Calu3 (cell line): ENCODE measurements at regions not wholly inside any gene's neighbourhood (a gene's known extent, or its start where the extent isn't known, plus 50 kb on each side); places are given as distances from the start of the nearest gene placed in this dataset.

Source experiments
- BruUV-seq: library from RNA; stranded (reverse); fragments of 400-500 nt; replicated peaks from 2 replicates; lab custom pipeline; 2021; lab: Mats Ljungman, UMichigan
- CTCF ChIA-PET: fragments of 300-600 bp; sonication (Branson Sonifier 250); formaldehyde crosslinking; loops from one replicate; lab custom pipeline; 2022; ENCODE audit warnings: antibody characterized with exemption; lab: Charles Lee
- DNase-seq: peaks from one replicate; pipeline ENCODE4 v3.0.0; 2022
- H3K27ac Mint-ChIP-seq: one replicate; pipeline ENCODE4 v1.8.0; 2022; ENCODE audit warnings: mixed read lengths; ENCODE audit not compliant: unreplicated experiment
- H3K27me3 Mint-ChIP-seq: one replicate; pipeline ENCODE4 v1.8.0; 2022; ENCODE audit warnings: mixed read lengths; ENCODE audit not compliant: unreplicated experiment
- H3K36me3 Mint-ChIP-seq: one replicate; pipeline ENCODE4 v1.8.0; 2022; ENCODE audit warnings: mild to moderate bottlenecking, moderate library complexity, mixed read lengths; ENCODE audit not compliant: insufficient read depth, unreplicated experiment
- H3K4me1 Mint-ChIP-seq: one replicate; pipeline ENCODE4 v1.8.0; 2022; ENCODE audit warnings: mild to moderate bottlenecking, low read depth, mixed read lengths; ENCODE audit not compliant: unreplicated experiment
- H3K4me3 Mint-ChIP-seq: one replicate; pipeline ENCODE4 v1.8.0; 2022; ENCODE audit warnings: mild to moderate bottlenecking, low read depth, moderate library complexity, mixed read lengths; ENCODE audit not compliant: unreplicated experiment
- H3K9me3 Mint-ChIP-seq: one replicate; pipeline ENCODE4 v1.8.0; 2022; ENCODE audit warnings: low read depth, mixed read lengths; ENCODE audit not compliant: unreplicated experiment
- intact Hi-C: fragments of 100-400 bp; cut with micrococcal nuclease; formaldehyde crosslinking; loops from one replicate; pipeline ENCODE4 v1.10.0; 2022; ENCODE audit not compliant: unreplicated experiment
- TF ChIP-seq, protein P1 (sequence below): fragments of 200-600 bp; IDR thresholded peaks from one replicate; pipeline ENCODE4 v1.8.0; 2022; ENCODE audit warnings: antibody characterized with exemption; ENCODE audit not compliant: unreplicated experiment

DNA sequence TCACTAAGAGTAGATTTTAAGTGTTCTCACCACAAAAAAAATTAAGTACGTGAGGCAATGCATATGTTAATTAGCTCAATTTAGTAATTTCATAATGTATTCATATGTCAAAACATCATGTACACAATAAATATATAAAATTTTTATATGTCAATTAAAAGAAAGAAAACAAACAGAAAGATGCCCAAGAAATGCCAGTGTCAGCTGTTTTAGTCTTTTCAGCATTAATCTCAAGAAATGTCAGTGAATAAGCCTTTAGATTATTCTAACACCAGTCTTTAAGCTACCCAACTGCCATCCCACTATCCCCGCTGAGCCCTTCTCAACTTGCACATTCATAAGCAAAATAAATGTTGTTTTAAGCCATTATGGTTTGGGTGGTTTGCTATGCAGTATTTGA is 76.5 kb downstream of the C1D start:
- peaks cover 5% of the 10 kb centered on the region for H3K9me3 Mint-ChIP-seq
- intact Hi-C loops, result no loop called here
- H3K27me3 Mint-ChIP-seq, result peaks cover 33% of the 10 kb centered on the region
- CTCF ChIA-PET, result no interaction called here
- BruUV-seq, result no TSS peak
- H3K4me1 Mint-ChIP-seq, result no peaks in the 10 kb centered on the region
- no peaks in the 10 kb centered on the region for H3K36me3 Mint-ChIP-seq
- TF ChIP-seq, protein P1, sequence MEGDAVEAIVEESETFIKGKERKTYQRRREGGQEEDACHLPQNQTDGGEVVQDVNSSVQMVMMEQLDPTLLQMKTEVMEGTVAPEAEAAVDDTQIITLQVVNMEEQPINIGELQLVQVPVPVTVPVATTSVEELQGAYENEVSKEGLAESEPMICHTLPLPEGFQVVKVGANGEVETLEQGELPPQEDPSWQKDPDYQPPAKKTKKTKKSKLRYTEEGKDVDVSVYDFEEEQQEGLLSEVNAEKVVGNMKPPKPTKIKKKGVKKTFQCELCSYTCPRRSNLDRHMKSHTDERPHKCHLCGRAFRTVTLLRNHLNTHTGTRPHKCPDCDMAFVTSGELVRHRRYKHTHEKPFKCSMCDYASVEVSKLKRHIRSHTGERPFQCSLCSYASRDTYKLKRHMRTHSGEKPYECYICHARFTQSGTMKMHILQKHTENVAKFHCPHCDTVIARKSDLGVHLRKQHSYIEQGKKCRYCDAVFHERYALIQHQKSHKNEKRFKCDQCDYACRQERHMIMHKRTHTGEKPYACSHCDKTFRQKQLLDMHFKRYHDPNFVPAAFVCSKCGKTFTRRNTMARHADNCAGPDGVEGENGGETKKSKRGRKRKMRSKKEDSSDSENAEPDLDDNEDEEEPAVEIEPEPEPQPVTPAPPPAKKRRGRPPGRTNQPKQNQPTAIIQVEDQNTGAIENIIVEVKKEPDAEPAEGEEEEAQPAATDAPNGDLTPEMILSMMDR, result no peak
- H3K27ac Mint-ChIP-seq, result no peak overlapping the region
- no peak for DNase-seq
- H3K4me3 Mint-ChIP-seq, result no peak overlapping the region
